OCI-LY1 (cell line): ENCODE measurements at regions not wholly inside any gene's neighbourhood (a gene's known extent, or its start where the extent isn't known, plus 50 kb on each side); places are given as distances from the start of the nearest gene placed in this dataset.

Experiments
- H2AFZ ChIP-seq: fragments of 200-600 bp; sonication (generic), shearing (Covaris generic); 2 replicates; pipeline ENCODE4 v1.6.0; 2014; ENCODE audit warnings: antibody characterized with exemption, mild to moderate bottlenecking, low read length
- H3F3A ChIP-seq: fragments of 200-600 bp; sonication (generic), shearing (Covaris generic); 2 replicates; pipeline ENCODE4 v1.6.0; 2014; ENCODE audit warnings: mild to moderate bottlenecking, antibody characterized with exemption, low read length, moderate library complexity; ENCODE audit not compliant: insufficient read depth
- H3K27ac ChIP-seq: fragments of 200-600 bp; sonication (generic); 2 replicates; pipeline ENCODE4 v1.5.1; 2014; ENCODE audit warnings: low read length, mixed run types, mild to moderate bottlenecking, low read depth; ENCODE audit not compliant: poor library complexity, severe bottlenecking
- H3K27me3 ChIP-seq: fragments of 200-600 bp; sonication (generic); 2 replicates; pipeline ENCODE4 v1.6.0; 2014; ENCODE audit warnings: antibody characterized with exemption, mild to moderate bottlenecking, low read length, moderate library complexity; ENCODE audit not compliant: insufficient read depth
- H3K36me3 ChIP-seq: fragments of 200-600 bp; sonication (generic); 2 replicates; pipeline ENCODE4 v1.6.1; 2014; ENCODE audit warnings: mild to moderate bottlenecking, antibody characterized with exemption, low read length, moderate library complexity, mixed read lengths; ENCODE audit not compliant: insufficient read depth
- H3K4me1 ChIP-seq: fragments of 200-600 bp; sonication (generic); 2 replicates; pipeline ENCODE4 v1.5.1; 2014; ENCODE audit warnings: mild to moderate bottlenecking, low read length, moderate library complexity; ENCODE audit not compliant: insufficient read depth, severe bottlenecking
- H3K4me2 ChIP-seq: fragments of 200-600 bp; sonication (generic), shearing (Covaris generic); 2 replicates; pipeline ENCODE4 v1.6.1; 2014; ENCODE audit warnings: low read length
- H3K4me3 ChIP-seq: fragments of 200-600 bp; sonication (generic); 2 replicates; pipeline ENCODE4 v1.5.1; 2014; ENCODE audit warnings: low read length, low read depth, mild to moderate bottlenecking, mixed read lengths; ENCODE audit not compliant: poor library complexity, severe bottlenecking
- H3K79me2 ChIP-seq: fragments of 200-600 bp; shearing (Covaris generic); 2 replicates; pipeline ENCODE4 v1.6.1; 2016; ENCODE audit warnings: mixed run types, low read length, mixed read lengths; ENCODE audit not compliant: insufficient read depth
- H3K9ac ChIP-seq: fragments of 200-600 bp; sonication (generic), shearing (Covaris generic); 2 replicates; pipeline ENCODE4 v1.6.1; 2014; ENCODE audit warnings: mild to moderate bottlenecking, low read length, mixed read lengths
- H3K9me2 ChIP-seq: fragments of 200-600 bp; sonication (generic), shearing (Covaris generic); 2 replicates; pipeline ENCODE4 v1.6.1; 2014; ENCODE audit warnings: low read depth, mild to moderate bottlenecking, low read length, mixed read lengths
- H3K9me3 ChIP-seq: fragments of 200-600 bp; shearing (Covaris generic); 2 replicates; pipeline ENCODE4 v1.6.1; 2014; ENCODE audit warnings: low read length, mixed read lengths
- H4K20me1 ChIP-seq: fragments of 200-600 bp; sonication (generic), shearing (Covaris generic); 2 replicates; pipeline ENCODE4 v1.6.0; 2016; ENCODE audit warnings: mild to moderate bottlenecking, low read length; ENCODE audit not compliant: insufficient read depth
- EZH2 ChIP-seq: fragments of 200-600 bp; sonication (generic), shearing (Covaris generic); IDR thresholded peaks from 2 replicates; pipeline ENCODE4 v1.8.0; 2017; ENCODE audit warnings: borderline replicate concordance, mixed run types, mild to moderate bottlenecking, antibody characterized with exemption, low read length, moderate library complexity, mixed read lengths
- TF ChIP-seq, protein P1 (sequence below): fragments of 200-600 bp; sonication (generic), shearing (Covaris generic); IDR thresholded peaks from 2 replicates; pipeline ENCODE4 v1.5.1; 2017; ENCODE audit warnings: mild to moderate bottlenecking, antibody characterized with exemption, low read length, moderate library complexity, mixed read lengths

DNA sequence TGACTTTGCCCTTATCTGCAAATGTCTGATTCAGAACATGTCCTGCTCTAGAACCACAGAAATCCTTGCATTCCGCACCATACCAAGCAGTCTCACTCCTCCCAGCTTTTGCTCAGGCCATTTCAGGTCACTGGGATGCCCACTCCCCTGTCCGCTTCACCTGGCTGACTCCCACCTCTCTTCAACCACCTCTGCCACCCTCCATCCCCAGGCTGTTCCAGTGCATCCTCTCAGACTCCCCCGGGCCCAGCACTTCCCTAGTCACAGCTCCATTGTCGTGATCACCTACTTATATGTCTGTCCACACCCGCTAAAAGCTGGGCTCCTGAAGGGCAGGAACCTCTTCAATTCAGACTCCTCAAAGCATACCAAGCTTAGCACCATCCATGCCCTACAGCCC is 58.4 kb upstream of the CDH5 start:
- H3K36me3 ChIP-seq, result no peaks in the 10 kb centered on the region
- no peaks in the 10 kb centered on the region for H3F3A ChIP-seq
- no peak overlapping the region for H3K4me3 ChIP-seq
- H3K4me2 ChIP-seq, result no peak overlapping the region
- H3K9me2 ChIP-seq, result no peaks in the 10 kb centered on the region
- H3K9me3 ChIP-seq, result no peaks in the 10 kb centered on the region
- no peak overlapping the region for H3K27ac ChIP-seq
- TF ChIP-seq, protein P1, sequence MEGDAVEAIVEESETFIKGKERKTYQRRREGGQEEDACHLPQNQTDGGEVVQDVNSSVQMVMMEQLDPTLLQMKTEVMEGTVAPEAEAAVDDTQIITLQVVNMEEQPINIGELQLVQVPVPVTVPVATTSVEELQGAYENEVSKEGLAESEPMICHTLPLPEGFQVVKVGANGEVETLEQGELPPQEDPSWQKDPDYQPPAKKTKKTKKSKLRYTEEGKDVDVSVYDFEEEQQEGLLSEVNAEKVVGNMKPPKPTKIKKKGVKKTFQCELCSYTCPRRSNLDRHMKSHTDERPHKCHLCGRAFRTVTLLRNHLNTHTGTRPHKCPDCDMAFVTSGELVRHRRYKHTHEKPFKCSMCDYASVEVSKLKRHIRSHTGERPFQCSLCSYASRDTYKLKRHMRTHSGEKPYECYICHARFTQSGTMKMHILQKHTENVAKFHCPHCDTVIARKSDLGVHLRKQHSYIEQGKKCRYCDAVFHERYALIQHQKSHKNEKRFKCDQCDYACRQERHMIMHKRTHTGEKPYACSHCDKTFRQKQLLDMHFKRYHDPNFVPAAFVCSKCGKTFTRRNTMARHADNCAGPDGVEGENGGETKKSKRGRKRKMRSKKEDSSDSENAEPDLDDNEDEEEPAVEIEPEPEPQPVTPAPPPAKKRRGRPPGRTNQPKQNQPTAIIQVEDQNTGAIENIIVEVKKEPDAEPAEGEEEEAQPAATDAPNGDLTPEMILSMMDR, result no peak
- no peak for TF ChIP-seq EZH2
- no peaks in the 10 kb centered on the region for H3K4me1 ChIP-seq
- H3K27me3 ChIP-seq, result peaks cover 7% of the 10 kb centered on the region; the same call in 1 of the 2 replicates
- H3K79me2 ChIP-seq, result no peaks in the 10 kb centered on the region
- H4K20me1 ChIP-seq, result no peaks in the 10 kb centered on the region
- H3K9ac ChIP-seq, result no peak overlapping the region
- no peak overlapping the region for H2AFZ ChIP-seq

- Histone ChIP-seq H4K20me1 (no peaks in the 10 kb centered on the region), H3K4me3 (no peak overlapping the region), H3K9me3 (no peaks in the 10 kb centered on the region), H3K27ac (no peak overlapping the region), H3K79me2 (no peaks in the 10 kb centered on the region), H3K9me2 (no peaks in the 10 kb centered on the region), H3K27me3 (peaks cover 7% of the 10 kb centered on the region; the same call in 1 of the 2 replicates), H3K4me1 (no peaks in the 10 kb centered on the region), H2AFZ (no peak overlapping the region), H3F3A (no peaks in the 10 kb centered on the region), H3K4me2 (no peak overlapping the region), H3K36me3 (no peaks in the 10 kb centered on the region), H3K9ac (no peak overlapping the region)
- TF ChIP-seq, protein P1, result no peak
- TF ChIP-seq EZH2, result no peak
Measured at GRCh38 chr16:66306366-66307150, 59.9 kb upstream of the CDH5 start.

- TF ChIP-seq, protein P1, result no peak
- TF ChIP-seq EZH2, result no peak
- H3K27me3 ChIP-seq, result peaks cover 7% of the 10 kb centered on the region; the same call in 1 of the 2 replicates
Measured at GRCh38 chr16:66304961-66305360, 61.5 kb upstream of the CDH5 start.

More at GRCh38 chr16:66304961-66305360, 61.5 kb upstream of the CDH5 start:
- H3K9me3 ChIP-seq, result no peaks in the 10 kb centered on the region
- H3K36me3 ChIP-seq, result no peaks in the 10 kb centered on the region
- H3K9me2 ChIP-seq, result no peaks in the 10 kb centered on the region
- H3K4me1 ChIP-seq, result no peaks in the 10 kb centered on the region
- no peaks in the 10 kb centered on the region for H4K20me1 ChIP-seq
- no peaks in the 10 kb centered on the region for H3K79me2 ChIP-seq
- H3K4me2 ChIP-seq, result no peak overlapping the region
- no peak overlapping the region for H2AFZ ChIP-seq
- H3K27ac ChIP-seq, result no peak overlapping the region
- no peaks in the 10 kb centered on the region for H3F3A ChIP-seq
- H3K9ac ChIP-seq, result no peak overlapping the region
- no peak overlapping the region for H3K4me3 ChIP-seq
